HG03135 (cell line): ENCODE measurements at regions not wholly inside any gene's neighbourhood (a gene's known extent, or its start where the extent isn't known, plus 50 kb on each side); places are given as distances from the start of the nearest gene placed in this dataset.

ENCODE experiments used
- ATAC-seq: cut with Tn5 transposase; IDR thresholded peaks from one replicate; pipeline ENCODE4 v1.9.1; 2021; ENCODE audit warnings: mild to moderate bottlenecking, moderate library complexity; ENCODE audit not compliant: unreplicated experiment

GRCh38 chr13:61477619-61478018 is 62.0 kb upstream of the PCDH20 start:
- no peak for ATAC-seq

- no peak for ATAC-seq
Measured at GRCh38 chr13:61470786-61471185, 55.1 kb upstream of the PCDH20 start.

GRCh38 chr13:61466280-61466679 is 50.6 kb upstream of the PCDH20 start:
- no peak for ATAC-seq
